ENCODE measurements at regions not wholly inside any gene's neighbourhood (a gene's known extent, or its start where the extent isn't known, plus 50 kb on each side); places are given as distances from the start of the nearest gene placed in this dataset.
A peak's percentile ranks its signal among the peaks of the same experiment; 100 is the strongest.
"Not testable (repeated sequence)": the region's sequence is repeated elsewhere in the genome, so short reads cannot be mapped to it uniquely, and the experiment has no call there.

GRCh38 chr1:242602001-242602400 is 77.5 kb upstream of the PLD5 start:
- 74 to 83% methylated on average over 6 of the region's 6 CpGs for WGBS, 2 donors
- no peaks in the 10 kb centered on the region for H3K27me3 ChIP-seq
- H3K4me1 ChIP-seq = no peaks in the 10 kb centered on the region
- peaks cover 0 to 6% (median 3%) of the 10 kb centered on the region in 4 donors for H3K9me3 ChIP-seq
- DNase-seq = no peak
- H3K27ac ChIP-seq = no peak overlapping the region
- TF ChIP-seq POLR2A (IDR thresholded peaks at IDR 0.05) (no peak), EP300 (IDR thresholded peaks at IDR 0.05) (no peak), CTCF (IDR thresholded peaks at IDR 0.05) (no peak), POLR2AphosphoS5 (IDR thresholded peaks at IDR 0.05) (no peak)
- ATAC-seq (ENCODE audit: low FRiP score in 2 of 2) = no peak
- H3K36me3 ChIP-seq = no peaks in the 10 kb centered on the region
- peak overlapping the region in 1 of 4 donors; percentile 10 for H3K4me3 ChIP-seq

- not testable (repeated sequence) for H3K4me1 ChIP-seq; DNase-seq; H3K4me3 ChIP-seq; H3K27me3 ChIP-seq; H3K27ac ChIP-seq; ATAC-seq (ENCODE audit: low FRiP score in 2 of 2); H3K36me3 ChIP-seq
- 22 to 24% methylated on average over 2 of the region's 2 CpGs for WGBS, 2 donors
- H3K9me3 ChIP-seq = peaks cover 0 to 12% (median 5%) of the 10 kb centered on the region in 4 donors
Measured at GRCh38 chr1:242593756-242594155, 69.3 kb upstream of the PLD5 start.

- 73 to 83% methylated on average over 1 of the region's 1 CpG for WGBS, 2 donors
- no peaks in the 10 kb centered on the region for H3K27me3 ChIP-seq
- no peak for ATAC-seq (ENCODE audit: low FRiP score in 2 of 2)
- H3K27ac ChIP-seq = no peak overlapping the region
- H3K4me1 ChIP-seq = no peaks in the 10 kb centered on the region
- H3K9me3 ChIP-seq = peaks cover 0 to 4% (median 0%) of the 10 kb centered on the region in 4 donors
- H3K36me3 ChIP-seq = no peaks in the 10 kb centered on the region
- TF ChIP-seq EP300 (IDR thresholded peaks at IDR 0.05) (no peak), POLR2A (IDR thresholded peaks at IDR 0.05) (no peak), POLR2AphosphoS5 (IDR thresholded peaks at IDR 0.05) (no peak), CTCF (IDR thresholded peaks at IDR 0.05) (no peak)
- H3K4me3 ChIP-seq = no peak overlapping the region
- no peak for DNase-seq
Measured at GRCh38 chr1:242586360-242586680, 61.8 kb upstream of the PLD5 start.

- ATAC-seq (ENCODE audit: low FRiP score in 2 of 2) = no peak
Measured at GRCh38 chr1:242585616-242586359, 61.3 kb upstream of the PLD5 start.

GRCh38 chr1:242582669-242583068 is 58.2 kb upstream of the PLD5 start:
- H3K27ac ChIP-seq = no peak overlapping the region
- no peak overlapping the region for H3K4me3 ChIP-seq
- DNase-seq = no peak
- no peaks in the 10 kb centered on the region for H3K36me3 ChIP-seq
- no peaks in the 10 kb centered on the region for H3K27me3 ChIP-seq
- peaks cover 0 to 3% (median 0%) of the 10 kb centered on the region in 4 donors for H3K4me1 ChIP-seq
- ATAC-seq (ENCODE audit: low FRiP score in 2 of 2) = no peak
- TF ChIP-seq EP300 (IDR thresholded peaks at IDR 0.05) (no peak), POLR2AphosphoS5 (IDR thresholded peaks at IDR 0.05) (no peak), POLR2A (IDR thresholded peaks at IDR 0.05) (no peak), CTCF (IDR thresholded peaks at IDR 0.05) (no peak)
- no peaks in the 10 kb centered on the region for H3K9me3 ChIP-seq
- 96 to 100% methylated on average over 1 of the region's 1 CpG for WGBS, 2 donors

More at GRCh38 chr1:242585616-242586359, 61.3 kb upstream of the PLD5 start:
- Histone ChIP-seq H3K27me3 (no peaks in the 10 kb centered on the region), H3K4me3 (no peak overlapping the region), H3K27ac (no peak overlapping the region), H3K36me3 (no peaks in the 10 kb centered on the region), H3K9me3 (no peaks in the 10 kb centered on the region), H3K4me1 (no peaks in the 10 kb centered on the region)
- TF ChIP-seq POLR2A (IDR thresholded peaks at IDR 0.05) (no peak), CTCF (IDR thresholded peaks at IDR 0.05) (no peak), POLR2AphosphoS5 (IDR thresholded peaks at IDR 0.05) (no peak), EP300 (IDR thresholded peaks at IDR 0.05) (no peak)
- DNase-seq = no peak
- 82% methylated on average over 10 of the region's 10 CpGs for WGBS, 2 donors

Measured in upper lobe of left lung (tissue), 6 donors.